GM23248 (cell line): ENCODE measurements at regions not wholly inside any gene's neighbourhood (a gene's known extent, or its start where the extent isn't known, plus 50 kb on each side); places are given as distances from the start of the nearest gene placed in this dataset.

Source experiments
- DNase-seq: peaks from one replicate; pipeline ENCODE4 v3.0.0-alpha.2; 2015
- H2AFZ ChIP-seq: fragments of 200-600 bp; sonication (generic); 2 replicates; pipeline ENCODE4 v1.6.1; 2016; ENCODE audit warnings: antibody characterized with exemption
- H3F3A ChIP-seq: fragments of 200-600 bp; sonication (generic); 2 replicates; pipeline ENCODE4 v1.6.1; 2016; ENCODE audit warnings: mild to moderate bottlenecking, antibody characterized with exemption, mixed run types; ENCODE audit not compliant: insufficient read depth
- H3K27ac ChIP-seq: fragments of 200-600 bp; sonication (generic); 2 replicates; pipeline ENCODE4 v1.5.1; 2016; ENCODE audit warnings: mild to moderate bottlenecking
- H3K27me3 ChIP-seq: fragments of 200-600 bp; sonication (generic); replicated peaks from 2 replicates; pipeline ENCODE4 v1.6.1; 2016; ENCODE audit warnings: mild to moderate bottlenecking; ENCODE audit not compliant: insufficient read depth
- H3K36me3 ChIP-seq: fragments of 200-600 bp; sonication (generic); 2 replicates; pipeline ENCODE4 v1.6.1; 2016; ENCODE audit warnings: low read depth, mild to moderate bottlenecking
- H3K4me1 ChIP-seq: fragments of 200-600 bp; sonication (generic); 2 replicates; pipeline ENCODE4 v1.6.1; 2016; ENCODE audit warnings: mild to moderate bottlenecking; ENCODE audit not compliant: insufficient read depth
- H3K4me2 ChIP-seq: fragments of 200-600 bp; sonication (generic); one replicate; pipeline ENCODE4 v1.6.1; 2016; ENCODE audit warnings: mild to moderate bottlenecking; ENCODE audit not compliant: unreplicated experiment
- H3K4me3 ChIP-seq: fragments of 200-600 bp; sonication (generic); 2 replicates; pipeline ENCODE4 v1.5.1; 2016; ENCODE audit warnings: mild to moderate bottlenecking
- H3K79me2 ChIP-seq: fragments of 200-600 bp; sonication (generic); 2 replicates; pipeline ENCODE4 v1.6.1; 2016; ENCODE audit warnings: mild to moderate bottlenecking; ENCODE audit not compliant: insufficient read depth
- H3K9ac ChIP-seq: fragments of 200-600 bp; sonication (generic); 2 replicates; pipeline ENCODE4 v1.6.1; 2016; ENCODE audit warnings: mild to moderate bottlenecking
- H3K9me2 ChIP-seq: fragments of 200-600 bp; sonication (generic); 2 replicates; pipeline ENCODE4 v1.6.1; 2016; ENCODE audit warnings: mixed run types, mild to moderate bottlenecking, moderate library complexity; ENCODE audit not compliant: insufficient read depth
- H3K9me3 ChIP-seq: fragments of 200-600 bp; sonication (generic); one replicate; pipeline ENCODE4 v1.6.1; 2017; ENCODE audit warnings: low read depth
- H4K20me1 ChIP-seq: fragments of 200-600 bp; sonication (generic); 2 replicates; pipeline ENCODE4 v1.6.0; 2016; ENCODE audit not compliant: insufficient read depth
- EZH2 ChIP-seq: fragments of 200-600 bp; sonication (generic); IDR thresholded peaks from 2 replicates; pipeline ENCODE4 v1.6.1; 2018; ENCODE audit warnings: antibody characterized with exemption, mild to moderate bottlenecking; ENCODE audit not compliant: insufficient read depth, poor library complexity, severe bottlenecking
- EZH2phosphoT487 ChIP-seq: fragments of 200-600 bp; sonication (generic); IDR thresholded peaks from 2 replicates; pipeline ENCODE4 v1.6.1; 2018; ENCODE audit warnings: antibody characterized with exemption, moderate library complexity, mild to moderate bottlenecking, low read depth; ENCODE audit not compliant: insufficient read depth
- WGBS, 2 experiments: methylation state at CpG; one replicate each; pipeline ENCODE4 v1.1.6; 2015 to 2017; ENCODE audit warnings: low lambda C conversion rate in 2 of 2, low coverage in 1 of 2; ENCODE audit errors: missing lambda C conversion rate in 2 of 2; 5-methylcytosine and 5-hydroxymethylcytosine counted together
- in situ Hi-C: fragments of 300-500 bp; cut with MboI; formaldehyde crosslinking; loops from 2 replicates; pipeline ENCODE4 v1.15.0; 2020

- in situ Hi-C loops: no loop called here
- 49 to 51% methylated on average over 3 of the region's 3 CpGs for WGBS, 2 experiments
- TF ChIP-seq EZH2phosphoT487: no peak
- no peak for TF ChIP-seq EZH2
- H3K9me3 ChIP-seq: no peaks in the 10 kb centered on the region
- no peaks in the 10 kb centered on the region for H4K20me1 ChIP-seq
- no peak overlapping the region for H3K9ac ChIP-seq
- H3K36me3 ChIP-seq: no peaks in the 10 kb centered on the region
- H3F3A ChIP-seq: peaks cover 8% of the 10 kb centered on the region; the same call in 1 of the 2 replicates
- H3K9me2 ChIP-seq: no peaks in the 10 kb centered on the region
- H2AFZ ChIP-seq: no peak overlapping the region
- no peak overlapping the region for H3K4me3 ChIP-seq
- H3K27ac ChIP-seq: no peak overlapping the region
- H3K4me1 ChIP-seq: no peaks in the 10 kb centered on the region
- no peaks in the 10 kb centered on the region for H3K79me2 ChIP-seq
- DNase-seq: peak; percentile 46
- H3K27me3 ChIP-seq: no peaks in the 10 kb centered on the region
- H3K4me2 ChIP-seq: no peak overlapping the region
Measured at GRCh38 chr12:89259821-89260220, 92.5 kb downstream of the DUSP6 start.

GRCh38 chr12:89258240-89258969 lies 93.9 kb downstream of the DUSP6 start:
- no peaks in the 10 kb centered on the region for H3K36me3 ChIP-seq
- no peaks in the 10 kb centered on the region for H3K9me3 ChIP-seq
- H3K9ac ChIP-seq: no peak overlapping the region
- H3K4me3 ChIP-seq: no peak overlapping the region
- no peak overlapping the region for H3K27ac ChIP-seq
- no peaks in the 10 kb centered on the region for H3K9me2 ChIP-seq
- H4K20me1 ChIP-seq: no peaks in the 10 kb centered on the region
- in situ Hi-C loops: no loop called here
- DNase-seq: no peak
- H3F3A ChIP-seq: peaks cover 8% of the 10 kb centered on the region; the same call in 1 of the 2 replicates
- H3K4me1 ChIP-seq: no peaks in the 10 kb centered on the region
- no peaks in the 10 kb centered on the region for H3K79me2 ChIP-seq
- no peak for TF ChIP-seq EZH2phosphoT487
- no peak for TF ChIP-seq EZH2
- H3K27me3 ChIP-seq: no peaks in the 10 kb centered on the region
- 87 to 94% methylated on average over 5 of the region's 5 CpGs for WGBS, 2 experiments
- H2AFZ ChIP-seq: no peak overlapping the region
- H3K4me2 ChIP-seq: no peak overlapping the region

GRCh38 chr12:89257340-89257739 lies 95.0 kb downstream of the DUSP6 start:
- no peaks in the 10 kb centered on the region for H3K9me3 ChIP-seq
- in situ Hi-C loops: no loop called here

GRCh38 chr12:89256060-89256459 lies 96.2 kb downstream of the DUSP6 start:
- in situ Hi-C loops: no loop called here
- H3F3A ChIP-seq: peaks cover 8% of the 10 kb centered on the region; the same call in 1 of the 2 replicates
- TF ChIP-seq EZH2phosphoT487 (no peak), EZH2 (no peak)
- DNase-seq: no peak
- WGBS, 2 experiments: 91 to 100% methylated on average over 1 of the region's 1 CpG
- H3K27ac ChIP-seq: no peak overlapping the region
- H3K4me2 ChIP-seq: no peak overlapping the region
- no peaks in the 10 kb centered on the region for H3K36me3 ChIP-seq
- H3K27me3 ChIP-seq: no peaks in the 10 kb centered on the region
- H3K79me2 ChIP-seq: no peaks in the 10 kb centered on the region
- no peaks in the 10 kb centered on the region for H3K4me1 ChIP-seq
- H2AFZ ChIP-seq: no peak overlapping the region
- H3K4me3 ChIP-seq: no peak overlapping the region
- no peaks in the 10 kb centered on the region for H3K9me2 ChIP-seq
- no peaks in the 10 kb centered on the region for H3K9me3 ChIP-seq
- H3K9ac ChIP-seq: no peak overlapping the region
- no peaks in the 10 kb centered on the region for H4K20me1 ChIP-seq

More at GRCh38 chr12:89257340-89257739, 95.0 kb downstream of the DUSP6 start:
- Histone ChIP-seq H3K79me2 (no peaks in the 10 kb centered on the region), H3K4me2 (no peak overlapping the region), H3K36me3 (no peaks in the 10 kb centered on the region), H3K9ac (no peak overlapping the region), H3K4me1 (no peaks in the 10 kb centered on the region), H2AFZ (no peak overlapping the region), H4K20me1 (no peaks in the 10 kb centered on the region), H3F3A (peaks cover 8% of the 10 kb centered on the region; the same call in 1 of the 2 replicates), H3K4me3 (no peak overlapping the region), H3K27ac (no peak overlapping the region), H3K27me3 (no peaks in the 10 kb centered on the region), H3K9me2 (no peaks in the 10 kb centered on the region)
- 71 to 79% methylated on average over 5 of the region's 5 CpGs for WGBS, 2 experiments
- DNase-seq: no peak
- TF ChIP-seq EZH2 (no peak), EZH2phosphoT487 (no peak)
